Endothelial cell of hepatic sinusoid (primary cell): ENCODE measurements at regions not wholly inside any gene's neighbourhood (a gene's known extent, or its start where the extent isn't known, plus 50 kb on each side); places are given as distances from the start of the nearest gene placed in this dataset.

Source experiments
- in situ Hi-C: cut with HindIII; loops from 2 replicates; pipeline ENCODE4 v1.10.0; 2017; ENCODE audit warnings: low sequenced_read_pairs

DNA sequence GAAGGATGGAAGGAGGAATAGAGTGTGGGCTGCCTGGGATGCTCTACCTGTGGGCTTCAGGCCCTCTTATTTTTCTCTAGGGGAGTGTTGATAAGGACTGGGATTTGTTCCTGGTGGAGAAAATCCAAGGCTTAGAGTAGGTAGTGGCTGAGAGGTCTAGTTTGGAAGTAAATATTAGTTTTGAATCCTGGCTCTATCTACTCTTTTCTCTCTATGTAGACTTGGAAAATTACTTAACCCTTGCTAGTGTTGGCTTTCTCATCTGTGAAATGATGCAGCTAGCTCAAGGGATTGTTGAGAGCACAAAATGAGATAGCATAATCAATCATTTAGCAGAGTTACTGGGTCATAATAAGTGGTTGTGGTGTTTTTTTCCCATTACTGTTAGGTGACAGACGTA lies 102.7 kb upstream of the MLIP start:
- in situ Hi-C loops, result no loop called here

DNA sequence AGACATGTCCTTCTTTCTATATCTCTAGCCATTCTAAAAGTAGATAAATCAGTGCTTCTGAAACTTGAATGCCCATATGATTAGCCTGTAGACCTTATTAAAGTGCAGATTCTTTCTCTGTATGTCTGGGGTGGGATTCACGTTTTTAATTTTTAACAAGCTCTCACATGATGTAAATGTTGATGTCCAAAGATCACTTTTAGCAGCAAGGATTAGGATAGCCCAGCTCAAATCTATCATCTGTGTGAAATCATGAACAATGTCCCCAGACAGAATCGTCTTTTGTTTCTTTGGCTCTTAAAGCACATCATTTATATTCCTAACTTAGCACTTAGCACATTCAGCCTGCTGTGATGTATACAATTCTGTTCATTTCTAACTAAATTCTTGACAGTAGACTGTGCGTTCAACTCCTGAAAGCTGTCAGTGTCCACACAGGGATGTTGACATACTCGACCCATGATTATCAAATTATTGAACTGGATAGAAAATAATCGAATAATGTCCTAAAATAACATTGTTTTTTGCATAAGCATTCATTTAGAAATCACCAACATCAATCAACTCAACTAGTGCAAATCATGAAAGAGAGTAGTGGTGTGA lies 102.1 kb upstream of the MLIP start:
- in situ Hi-C loops, result no loop called here

DNA sequence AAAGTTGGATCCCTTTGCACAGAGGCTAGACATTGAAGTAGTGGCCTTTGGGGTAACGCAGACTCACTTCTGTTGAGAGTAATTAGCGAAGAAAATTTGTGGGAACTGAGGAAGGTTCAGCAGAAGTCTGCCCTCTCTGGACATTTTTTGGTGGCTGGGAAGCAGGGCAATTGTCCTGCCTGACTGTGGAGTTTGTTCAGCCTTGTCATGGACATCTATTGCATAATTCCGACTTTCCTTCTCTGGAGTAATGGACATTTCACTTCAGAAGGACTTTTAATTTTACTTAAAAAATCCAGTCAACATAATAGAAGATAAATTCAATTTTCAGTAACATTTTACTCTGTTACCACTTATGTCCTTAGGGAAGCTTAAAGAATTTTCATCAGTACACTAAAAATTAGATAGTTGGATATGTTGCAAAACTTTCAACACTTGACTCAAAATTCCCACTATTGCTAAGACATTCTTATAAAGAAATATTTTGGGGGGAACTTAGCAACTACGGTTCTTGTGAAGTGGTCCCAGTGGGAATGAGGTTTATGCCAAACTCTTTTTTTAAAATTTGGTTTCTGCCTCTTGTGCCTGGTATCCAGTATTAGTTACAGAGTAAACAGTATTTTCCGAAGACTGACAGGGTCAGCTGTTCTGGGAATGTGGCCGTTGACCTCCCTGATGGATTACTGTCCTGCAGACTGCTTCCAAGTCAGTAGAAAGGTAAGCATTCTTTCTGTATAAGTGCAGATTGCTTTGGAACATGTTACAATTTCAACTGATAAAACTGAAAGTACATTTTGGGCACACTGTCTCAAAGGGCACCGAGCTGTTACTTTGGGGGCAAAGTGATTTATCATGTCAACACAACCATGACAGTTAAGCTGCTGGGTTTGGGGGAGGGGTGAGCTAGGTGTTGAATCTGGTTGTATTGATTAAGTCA lies 100.6 kb upstream of the MLIP start:
- in situ Hi-C loops, result no loop called here

DNA sequence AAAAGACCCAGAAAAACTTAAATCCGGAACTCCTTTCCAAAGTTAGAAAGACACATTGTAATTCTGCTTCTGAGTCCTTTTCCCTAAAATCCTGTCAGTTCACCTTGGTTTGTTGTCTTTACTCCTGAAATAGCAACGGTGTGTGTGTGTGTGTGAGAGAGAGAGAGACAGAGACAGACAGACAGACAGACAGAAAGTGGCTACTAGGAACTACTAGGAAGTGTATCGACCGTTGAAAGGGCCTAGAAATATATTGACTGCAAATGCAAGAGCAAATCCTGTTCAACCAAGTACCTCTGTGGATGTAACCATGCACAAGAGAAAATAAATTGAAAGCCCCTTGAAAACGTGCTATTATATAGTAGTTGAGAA lies 100.0 kb upstream of the MLIP start:
- in situ Hi-C loops, result no loop called here

DNA sequence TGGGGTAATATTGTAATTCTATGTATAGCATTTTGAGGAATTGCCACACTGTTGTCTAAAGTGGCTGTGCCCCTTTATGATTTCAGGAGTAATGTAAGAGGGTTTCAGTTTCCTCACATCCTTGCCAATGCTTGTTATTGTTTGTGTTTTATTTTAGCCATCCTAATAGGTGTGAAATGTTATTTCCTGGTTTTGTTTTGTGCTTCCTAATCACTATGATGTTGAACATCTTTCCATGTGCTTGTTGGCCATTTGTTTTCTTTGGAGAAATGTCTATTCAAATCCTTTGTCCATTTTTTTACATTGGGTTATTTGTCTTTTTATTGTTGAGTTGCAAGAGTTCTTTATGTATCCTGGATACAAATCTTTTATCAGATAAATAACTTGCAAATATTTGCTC lies 97.3 kb upstream of the MLIP start:
- in situ Hi-C loops, result no loop called here

DNA sequence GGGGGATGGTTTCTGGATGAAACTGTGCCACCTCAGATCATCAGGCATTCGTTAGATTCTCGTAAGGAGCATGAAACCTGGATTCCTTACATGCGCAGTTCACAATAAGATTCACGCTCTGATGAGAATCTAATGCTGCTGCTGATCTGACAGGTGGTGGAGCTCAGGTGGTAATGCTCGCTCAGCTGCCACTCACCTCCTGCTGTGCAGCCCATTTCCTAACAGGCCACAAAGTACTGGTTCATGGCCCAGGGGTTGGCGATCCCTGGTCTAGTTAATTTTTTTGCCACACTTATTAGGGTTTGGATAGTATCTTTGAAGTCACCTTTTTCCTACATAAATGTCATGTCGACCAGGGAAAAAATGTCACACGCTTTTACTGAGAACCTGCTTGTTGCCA lies 96.8 kb upstream of the MLIP start:
- in situ Hi-C loops, result no loop called here

DNA sequence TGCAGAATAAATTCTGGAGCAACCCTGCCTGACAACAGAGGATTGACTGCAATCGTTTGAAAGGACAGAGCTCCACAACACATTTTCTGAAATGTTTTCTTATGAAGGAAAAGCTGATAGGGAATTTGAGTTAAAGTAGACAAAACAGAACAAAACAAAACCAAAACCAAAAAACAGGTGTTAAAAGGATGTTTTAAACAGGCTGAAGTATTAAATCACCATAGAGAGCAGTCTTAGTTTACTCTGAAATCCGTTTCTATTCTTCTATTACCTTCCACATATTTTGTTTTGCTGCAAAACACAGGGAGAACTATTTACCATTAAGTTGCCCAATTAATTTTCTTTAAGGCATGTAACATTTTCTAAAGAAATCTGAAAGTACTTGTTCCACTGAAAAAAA lies 93.4 kb upstream of the MLIP start:
- in situ Hi-C loops, result loop anchor here (5.0 kb wide), 1 partner anchor 89 kb away; no protein-coding TSS in a partner anchor

DNA sequence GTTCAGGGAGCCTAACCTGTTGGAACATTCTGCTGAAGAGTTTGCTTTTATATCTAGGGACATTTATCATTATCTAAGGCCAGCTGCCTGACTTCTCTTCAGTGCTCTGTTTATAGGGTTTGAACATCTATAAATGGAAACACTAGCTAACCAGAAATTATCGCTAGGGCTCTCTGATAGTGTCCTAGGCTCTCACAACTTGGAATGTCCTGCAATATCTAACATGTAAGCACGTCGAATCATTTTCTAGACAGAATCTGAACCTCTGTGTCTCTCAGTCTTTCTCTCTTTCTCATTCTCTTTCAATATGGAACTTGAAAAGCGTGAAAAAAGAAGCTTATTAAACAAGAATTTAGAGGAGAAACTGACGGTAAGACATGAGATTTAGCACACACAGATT lies 92.5 kb upstream of the MLIP start:
- in situ Hi-C loops, result loop anchor here (5.0 kb wide), 1 partner anchor 89 kb away; no protein-coding TSS in a partner anchor

DNA sequence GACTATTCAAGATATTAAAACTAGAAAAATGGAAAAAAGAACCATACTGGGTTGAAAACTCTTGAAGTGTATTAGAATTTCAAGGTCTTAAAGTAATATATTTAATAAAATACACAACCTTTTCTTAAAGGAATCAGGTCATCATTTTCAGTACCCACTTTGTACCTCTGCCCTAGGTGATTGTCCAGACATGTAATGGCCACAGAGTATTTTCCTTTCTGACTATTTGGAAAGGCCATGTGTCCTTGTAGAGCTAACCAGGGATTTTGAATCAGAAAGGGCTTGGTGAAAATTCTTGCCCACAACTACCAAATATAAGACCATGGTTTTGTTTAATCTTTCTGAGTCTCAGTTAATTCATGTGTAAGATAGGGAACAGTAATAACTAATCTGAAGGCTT lies 91.4 kb upstream of the MLIP start:
- in situ Hi-C loops, result loop anchor here (5.0 kb wide), 1 partner anchor 87 kb away; no protein-coding TSS in a partner anchor

DNA sequence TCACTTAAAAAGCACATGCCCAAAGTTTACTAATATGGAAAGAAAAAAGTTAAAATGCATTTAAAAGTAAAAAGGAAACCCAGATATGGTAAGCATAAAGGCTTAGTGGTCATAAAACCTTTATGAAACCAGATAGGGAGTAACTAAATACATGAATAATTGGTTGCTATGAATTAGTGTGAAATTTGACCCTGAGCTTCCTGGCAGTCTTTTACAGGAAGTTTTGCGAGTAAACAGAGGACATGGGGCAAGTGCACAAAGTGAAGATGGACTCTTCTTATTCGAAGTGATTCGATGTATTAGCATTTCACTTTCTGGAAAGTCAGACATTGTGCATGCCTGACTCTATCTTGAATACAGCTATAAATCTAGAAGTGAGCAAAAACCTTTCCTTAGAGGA lies 90.9 kb upstream of the MLIP start:
- in situ Hi-C loops, result no loop called here

DNA sequence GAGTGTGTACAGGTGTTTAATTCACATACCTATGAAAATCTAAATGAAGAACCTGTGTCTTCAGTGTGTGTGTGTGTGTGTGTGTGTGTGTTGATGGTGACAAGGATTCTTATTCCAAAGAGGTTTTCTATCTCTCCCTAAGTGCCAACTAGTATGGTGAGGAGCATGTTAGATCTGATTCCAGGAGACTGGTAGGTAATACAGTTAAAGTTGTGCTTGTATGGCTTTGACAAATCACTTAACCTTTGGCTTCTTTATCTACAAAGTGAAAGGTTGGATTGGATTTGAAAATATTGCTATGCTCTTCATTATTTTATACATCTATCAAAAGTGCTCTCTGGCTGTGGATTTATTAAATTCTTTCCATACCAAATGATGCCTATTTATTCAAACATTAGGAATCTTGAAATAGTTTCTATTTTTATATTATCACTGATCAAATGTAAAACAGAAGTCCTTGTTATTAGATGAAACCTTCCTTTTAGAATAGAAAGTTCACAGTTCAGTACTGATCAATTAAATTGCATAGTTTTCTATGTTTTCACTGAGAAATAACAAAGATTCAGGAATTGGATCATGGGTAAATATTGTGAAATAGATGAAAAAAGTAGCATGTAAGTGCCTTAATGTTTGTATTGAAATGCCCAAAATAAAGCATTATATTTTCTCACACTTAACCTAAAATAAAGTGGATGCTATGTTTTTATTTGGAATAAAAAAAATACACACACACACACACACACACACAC lies 84.4 kb upstream of the MLIP start:
- in situ Hi-C loops, result no loop called here

DNA sequence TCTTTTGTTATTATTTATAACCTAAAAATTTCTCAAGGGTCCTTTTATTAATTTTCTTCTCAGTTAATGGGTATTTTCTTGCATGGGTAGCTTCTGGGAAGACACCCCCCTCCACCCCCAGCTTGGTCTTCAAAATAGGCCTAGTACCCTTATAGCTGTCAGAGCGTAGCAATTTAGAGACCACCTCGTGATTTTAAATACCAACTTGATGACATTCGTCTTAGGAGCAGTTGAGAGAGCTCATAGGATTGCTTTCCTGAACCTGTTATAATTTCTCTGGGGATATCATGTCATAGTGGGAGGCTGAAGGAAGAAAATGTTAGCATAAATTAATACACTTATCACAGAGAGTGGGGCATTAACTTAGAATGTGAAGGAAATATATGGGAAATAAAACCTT lies 83.1 kb upstream of the MLIP start:
- in situ Hi-C loops, result no loop called here

DNA sequence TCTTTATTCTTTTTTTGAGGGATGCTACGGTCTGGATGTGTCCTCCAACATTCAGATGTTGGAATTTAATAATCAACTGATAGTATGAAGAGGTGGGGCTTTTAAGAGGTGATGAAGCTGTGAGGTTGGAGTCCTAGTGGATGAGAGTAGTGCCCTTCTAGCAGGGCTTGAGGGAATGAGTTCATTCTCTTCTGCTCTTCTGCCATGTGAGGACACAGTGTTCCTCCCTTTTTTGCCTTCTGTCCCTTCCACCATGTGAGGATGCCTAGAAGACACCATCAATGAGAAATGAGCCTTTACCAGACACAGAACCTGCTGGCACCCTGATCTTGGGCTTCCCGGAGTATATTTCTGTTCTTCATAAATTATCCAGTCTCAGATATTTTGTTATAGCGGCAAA lies 82.1 kb upstream of the MLIP start:
- in situ Hi-C loops, result no loop called here

DNA sequence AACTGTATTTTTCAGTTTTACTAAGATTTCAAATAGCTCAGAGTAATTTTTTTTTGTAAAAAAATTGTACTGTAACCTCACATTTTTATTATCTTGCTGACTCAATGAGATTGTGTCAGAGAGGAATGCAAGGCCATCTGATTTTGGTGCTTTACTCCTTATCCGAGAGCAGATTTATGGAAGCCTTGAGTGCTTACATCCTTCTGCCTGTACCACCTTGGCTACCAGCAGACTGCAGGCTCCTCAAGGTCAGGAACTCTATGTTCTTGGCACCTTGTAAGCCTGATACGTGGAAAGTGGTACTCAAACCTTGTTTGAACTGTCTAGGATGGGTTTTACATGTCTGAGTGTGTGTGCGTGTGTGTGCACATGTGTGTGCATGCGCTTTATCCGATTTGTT lies 80.1 kb upstream of the MLIP start:
- in situ Hi-C loops, result no loop called here

DNA sequence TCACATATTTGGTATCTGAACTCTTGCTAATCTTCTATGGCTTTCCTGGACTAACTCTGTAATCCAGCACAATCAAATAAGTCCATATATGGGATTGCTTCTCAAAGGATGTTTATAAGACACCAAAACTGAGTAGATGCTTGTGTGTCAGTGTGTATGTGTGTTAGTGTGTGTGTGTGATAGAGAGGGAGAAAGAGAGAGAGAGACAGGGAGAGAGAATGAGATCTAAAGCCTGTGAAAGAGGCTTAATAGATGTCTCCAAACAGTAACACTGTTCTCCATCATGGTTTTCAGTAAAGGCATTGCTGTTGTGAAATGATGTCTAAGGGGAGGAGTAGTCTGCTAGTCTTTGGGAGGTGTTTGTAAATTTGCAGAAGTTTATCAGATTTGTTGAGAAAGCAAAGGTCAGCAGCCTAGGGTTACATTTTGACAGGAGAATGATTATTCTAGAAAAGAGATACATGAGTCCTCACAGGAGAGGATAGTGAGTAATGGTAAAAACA lies 73.9 kb upstream of the MLIP start:
- in situ Hi-C loops, result no loop called here

DNA sequence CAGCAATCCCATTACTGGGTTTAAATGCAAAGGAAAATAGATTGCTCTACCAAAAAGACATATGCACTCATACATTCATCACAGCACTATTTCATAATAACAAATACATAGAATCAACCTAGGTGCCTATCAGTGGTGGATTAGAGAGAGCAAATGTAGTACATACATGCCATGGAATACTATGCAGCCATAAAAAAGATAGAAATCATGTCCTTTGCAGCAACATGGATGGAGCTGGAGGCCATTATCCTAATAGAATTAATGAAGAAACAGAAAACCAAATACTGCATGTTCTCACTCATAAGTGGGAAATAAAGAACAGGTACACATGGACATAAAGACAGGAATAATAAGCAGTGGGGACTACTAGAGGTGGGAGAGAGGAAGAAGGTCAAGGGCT lies 70.7 kb upstream of the MLIP start:
- in situ Hi-C loops, result no loop called here

DNA sequence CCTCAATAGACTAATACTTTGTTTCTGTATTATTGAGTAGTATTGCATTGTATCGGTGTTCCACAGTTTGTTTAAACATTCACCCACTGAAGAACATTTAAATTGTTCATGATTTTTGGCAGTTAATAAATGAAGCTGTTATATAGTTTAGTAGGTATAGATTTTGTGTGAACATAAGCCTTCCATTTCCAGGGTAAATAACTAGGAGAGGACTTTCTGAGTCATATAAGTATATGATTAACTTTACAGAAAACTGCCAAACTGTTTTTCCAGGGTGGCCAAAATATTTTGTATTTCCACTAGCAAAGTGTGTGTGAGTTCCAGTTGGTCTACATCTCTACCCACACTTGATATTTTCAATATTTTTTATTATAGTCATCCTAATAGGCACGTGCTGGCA lies 70.0 kb upstream of the MLIP start:
- in situ Hi-C loops, result no loop called here

DNA sequence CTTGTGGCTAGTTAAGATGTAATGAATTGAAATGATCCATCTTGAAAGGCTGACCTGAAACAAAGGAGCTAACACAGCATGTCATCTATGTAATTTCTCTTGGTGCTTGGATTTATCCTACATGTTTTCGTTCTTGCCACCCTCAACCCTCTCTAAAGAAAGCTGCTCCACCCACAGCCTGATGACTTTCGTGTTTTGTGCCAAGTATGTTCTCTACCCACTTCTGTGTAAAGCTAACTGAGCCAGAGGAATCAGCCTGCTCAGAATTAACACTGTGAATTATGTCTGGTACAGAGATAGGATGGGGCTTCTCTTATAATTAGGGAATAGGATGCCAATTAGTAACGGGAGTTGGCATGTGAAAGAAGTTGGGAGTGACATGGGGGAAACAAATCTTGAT lies 67.9 kb upstream of the MLIP start:
- in situ Hi-C loops, result no loop called here

DNA sequence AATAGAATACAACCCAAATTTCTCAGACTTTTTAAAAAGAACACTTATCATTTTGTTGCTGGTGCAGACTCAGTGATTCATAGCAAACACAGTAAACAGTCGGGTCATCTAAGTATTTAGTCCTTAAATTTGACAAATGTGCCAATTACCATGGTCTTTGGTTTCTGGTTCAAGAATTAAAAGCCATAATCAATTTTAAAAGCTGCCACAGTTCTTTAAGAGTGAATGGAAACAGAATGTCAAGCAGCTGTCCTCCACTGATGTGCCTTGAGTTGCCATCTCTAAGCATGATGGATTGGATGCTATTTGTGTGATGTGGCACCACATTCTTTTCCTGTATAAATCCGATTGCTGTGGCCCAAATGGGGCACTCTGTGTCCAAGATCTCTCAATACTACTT lies 67.2 kb upstream of the MLIP start:
- in situ Hi-C loops, result no loop called here

DNA sequence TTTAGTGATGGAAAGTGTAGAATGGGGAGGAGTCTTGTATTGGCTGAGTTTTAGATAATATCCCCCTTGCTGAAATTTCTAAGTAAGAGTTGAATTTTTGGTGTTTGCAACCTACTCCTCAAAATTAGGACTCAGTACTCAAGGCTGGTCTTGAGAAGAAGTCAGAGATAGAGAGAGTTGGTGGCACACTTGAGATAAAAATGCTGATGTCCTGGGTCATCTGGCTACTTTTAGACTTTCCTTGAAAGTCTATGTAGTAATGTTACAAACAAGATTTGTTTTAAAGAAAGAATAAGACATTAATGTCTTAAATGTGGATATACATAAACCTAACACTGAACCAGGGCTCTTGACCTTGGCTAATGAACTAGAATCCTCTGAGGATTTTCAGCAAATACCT lies 62.5 kb upstream of the MLIP start:
- in situ Hi-C loops, result no loop called here

DNA sequence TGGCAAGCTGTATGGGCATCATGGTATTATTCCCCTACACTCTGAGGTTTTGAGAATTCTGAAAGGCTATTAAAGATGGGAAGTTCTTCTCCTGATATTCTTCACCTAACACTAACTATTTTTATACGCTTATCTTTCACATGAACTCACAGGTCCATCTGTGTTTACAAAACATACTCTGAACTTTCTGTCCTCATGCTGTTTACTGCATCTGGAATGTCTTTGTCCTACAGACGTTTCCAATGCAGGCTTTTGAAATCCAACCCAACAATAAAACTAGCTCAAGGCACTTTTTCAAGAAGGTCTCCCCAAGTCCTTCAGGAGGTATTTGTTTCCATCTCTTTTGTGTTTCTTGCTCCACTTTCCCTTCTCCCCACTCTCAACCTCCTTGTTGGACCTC lies 60.5 kb upstream of the MLIP start:
- in situ Hi-C loops, result no loop called here
